Endometrium (tissue), 2 donors: ENCODE measurements at regions not wholly inside any gene's neighbourhood (a gene's known extent, or its start where the extent isn't known, plus 50 kb on each side); places are given as distances from the start of the nearest gene placed in this dataset.
"Not testable (repeated sequence)": the region's sequence is repeated elsewhere in the genome, so short reads cannot be mapped to it uniquely, and the experiment has no call there.

Experiments
- FAIRE-seq: peaks from 2 replicates; lab custom pipeline; 2012; peaks lifted over from hg19 to GRCh38; lab: Jason Lieb, UNC
- donor health status: control.
- donor health status: control.

DNA sequence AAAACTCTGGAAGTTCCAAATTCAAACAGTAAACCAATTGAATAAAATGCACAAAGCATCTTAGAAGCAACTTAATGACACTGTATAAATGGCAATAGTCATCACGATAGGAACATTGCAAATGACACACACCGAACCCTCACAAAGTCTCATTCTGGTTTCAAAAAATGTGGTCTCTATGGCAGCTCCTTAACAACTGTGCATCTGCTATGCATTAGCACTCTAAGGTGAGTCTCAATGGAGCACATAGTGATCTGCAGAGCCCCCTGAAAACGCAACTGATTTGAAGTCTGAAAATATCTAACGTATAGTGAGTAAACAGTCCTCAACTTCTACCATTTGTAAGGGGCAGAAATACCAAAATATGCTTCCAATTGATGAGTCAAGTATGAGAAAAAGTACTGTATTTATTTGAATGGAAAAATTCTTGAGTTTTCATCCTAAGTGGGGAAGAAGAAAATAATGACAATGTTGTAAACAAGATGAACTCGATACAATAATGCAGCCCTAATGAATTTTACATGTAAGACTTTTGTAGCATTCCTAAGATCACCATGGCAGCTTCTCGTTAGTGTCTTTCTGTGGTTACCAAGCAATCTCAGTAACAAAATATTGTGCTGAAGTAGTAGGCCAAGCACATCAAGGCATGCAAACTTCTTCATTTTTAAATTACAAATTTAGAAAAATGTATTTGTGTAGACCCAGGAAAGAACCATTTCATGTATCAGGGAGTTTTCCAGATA, 517.5 kb upstream of the FAM174A start:
- FAIRE-seq, result no peak

GRCh38 chr5:100013305-100013704, 521.9 kb upstream of the FAM174A start:
- FAIRE-seq, result not testable (repeated sequence)

- FAIRE-seq, result not testable (repeated sequence)
These were observed 524.0 kb upstream of the FAM174A start for GRCh38 chr5:100011160-100011559.

- no peak for FAIRE-seq
These were observed 530.2 kb upstream of the FAM174A start for GRCh38 chr5:100004969-100005368.

GRCh38 chr5:99998319-99998718, 536.9 kb upstream of the FAM174A start:
- no peak for FAIRE-seq

- FAIRE-seq, result no peak
These were observed 539.8 kb upstream of the FAM174A start for GRCh38 chr5:99995407-99995806.

GRCh38 chr5:99973779-99974178, 561.4 kb upstream of the FAM174A start:
- no peak for FAIRE-seq

DNA sequence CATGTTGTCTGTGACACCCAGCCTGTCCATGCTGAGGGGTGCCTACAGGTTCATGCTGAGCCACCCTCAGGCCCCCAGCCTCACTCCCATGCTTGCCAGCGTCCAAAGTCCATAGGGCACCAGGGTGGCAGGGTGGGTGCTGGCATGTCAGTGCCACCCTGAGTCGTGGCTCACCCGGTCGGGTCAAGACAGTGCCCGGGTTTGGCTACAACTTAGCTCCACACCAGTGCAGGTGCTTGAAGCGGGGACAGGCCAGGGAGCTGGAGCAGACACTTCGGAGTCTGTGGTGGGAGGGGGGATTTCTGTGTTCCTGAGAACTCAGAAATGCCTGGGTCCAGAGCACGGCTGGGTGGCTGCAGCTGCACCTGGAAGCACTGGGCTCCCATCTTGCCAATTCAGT, 579.2 kb upstream of the FAM174A start:
- no peak for FAIRE-seq

- FAIRE-seq, result no peak
These were observed 580.2 kb upstream of the FAM174A start for GRCh38 chr5:99955006-99955405.

GRCh38 chr5:99949969-99950524, 585.1 kb upstream of the FAM174A start:
- no peak for FAIRE-seq

GRCh38 chr5:99949361-99949760, 585.8 kb upstream of the FAM174A start:
- no peak for FAIRE-seq

DNA sequence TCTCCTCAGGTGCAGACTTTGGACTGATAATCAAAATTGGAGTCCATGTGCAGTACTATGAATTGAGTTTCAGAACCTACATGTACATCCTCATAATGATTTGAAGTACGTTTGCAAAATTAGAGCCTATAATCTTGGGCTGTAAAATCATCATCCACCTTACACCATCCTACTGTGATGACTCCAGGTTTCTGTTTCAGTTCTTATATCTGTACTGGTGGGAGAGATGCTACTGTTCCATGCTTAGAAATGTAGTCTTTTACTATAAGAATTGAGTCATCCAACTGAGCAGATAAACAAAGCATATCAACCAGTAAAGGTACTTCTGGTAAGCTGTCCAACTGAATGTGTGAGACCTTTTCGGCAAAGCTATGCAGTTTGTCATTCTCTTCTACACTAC, 586.3 kb upstream of the FAM174A start:
- no peak for FAIRE-seq

DNA sequence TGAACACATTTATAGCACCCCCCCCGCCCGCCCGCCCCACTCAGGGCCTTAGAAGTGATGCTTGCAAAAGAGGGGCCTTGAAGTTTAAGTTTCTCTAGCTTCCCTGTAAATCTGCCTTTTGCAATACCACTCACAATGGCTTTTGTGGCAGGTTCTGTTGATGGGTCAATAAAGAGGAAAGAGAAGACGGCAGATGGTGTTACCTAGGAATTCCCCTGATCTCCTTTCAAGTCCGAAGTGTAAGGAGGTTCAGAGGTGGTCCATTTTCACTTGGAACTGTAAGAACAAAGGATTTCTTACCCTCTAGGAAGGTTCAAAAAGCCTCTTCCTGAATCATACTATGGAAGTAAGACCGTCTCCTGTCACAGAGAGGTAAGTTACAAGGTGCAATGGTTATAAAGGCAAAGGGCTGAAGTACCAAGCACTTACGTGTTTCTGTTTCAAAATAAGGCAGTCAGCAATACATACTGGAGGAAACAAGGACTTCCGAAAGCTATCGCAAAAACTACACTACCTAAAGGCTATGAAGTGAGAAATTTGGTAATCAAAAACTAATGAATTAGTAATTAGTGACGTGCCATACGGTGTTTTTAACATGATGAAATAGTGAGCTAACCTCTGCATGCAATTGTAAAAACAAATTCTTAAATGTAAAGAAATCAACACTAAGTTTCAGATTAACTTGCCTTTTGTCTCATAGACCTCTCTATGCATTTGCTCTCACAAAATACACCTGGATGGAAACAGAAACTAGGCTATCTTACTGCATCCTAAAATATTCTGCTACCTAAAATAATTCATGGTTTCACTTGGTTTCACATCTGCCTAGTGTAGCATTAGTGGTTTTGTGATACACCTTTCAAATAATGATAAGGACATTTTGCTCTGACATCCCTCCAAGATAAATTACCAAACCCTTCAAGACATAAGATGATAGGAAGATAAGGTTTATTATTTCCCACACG, 589.4 kb upstream of the FAM174A start:
- no peak for FAIRE-seq

DNA sequence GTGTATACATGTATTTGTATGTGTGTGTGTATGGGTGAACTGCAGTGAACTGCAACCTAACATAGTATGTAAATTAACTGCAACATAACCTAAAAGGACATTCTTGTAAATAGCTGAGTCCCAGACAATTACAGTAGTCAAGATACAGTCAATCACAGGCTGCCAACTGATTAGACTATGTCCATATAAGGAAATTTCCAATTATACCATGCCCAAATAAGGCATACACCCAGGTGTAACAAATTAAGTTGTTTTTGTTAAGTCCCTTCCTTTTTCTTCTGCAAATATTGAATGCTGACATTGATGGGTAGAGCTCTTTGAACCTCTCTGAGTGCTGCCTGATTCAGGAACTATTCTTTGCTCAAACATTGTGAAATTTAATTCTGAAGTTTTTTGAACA, 594.6 kb upstream of the FAM174A start:
- FAIRE-seq, result no peak

GRCh38 chr5:99936911-99937310, 598.3 kb upstream of the FAM174A start:
- FAIRE-seq, result no peak

DNA sequence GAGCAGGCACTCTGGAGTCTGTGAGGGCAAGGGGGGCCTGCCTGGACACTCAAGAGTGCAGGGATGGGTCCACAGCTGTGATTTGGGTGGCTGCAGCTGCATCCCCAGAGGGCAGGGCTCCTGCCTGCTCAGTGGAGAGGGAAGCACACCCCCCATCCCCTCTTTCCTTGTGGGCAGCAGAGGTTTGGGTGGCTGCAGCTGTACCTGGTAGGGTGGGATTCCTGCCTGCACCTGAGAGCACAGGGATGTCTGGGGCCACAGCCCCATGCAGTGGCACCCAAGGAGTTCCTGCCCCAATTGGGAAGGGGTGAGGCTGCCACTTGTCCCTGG, 605.4 kb upstream of the FAM174A start:
- FAIRE-seq, result no peak

DNA sequence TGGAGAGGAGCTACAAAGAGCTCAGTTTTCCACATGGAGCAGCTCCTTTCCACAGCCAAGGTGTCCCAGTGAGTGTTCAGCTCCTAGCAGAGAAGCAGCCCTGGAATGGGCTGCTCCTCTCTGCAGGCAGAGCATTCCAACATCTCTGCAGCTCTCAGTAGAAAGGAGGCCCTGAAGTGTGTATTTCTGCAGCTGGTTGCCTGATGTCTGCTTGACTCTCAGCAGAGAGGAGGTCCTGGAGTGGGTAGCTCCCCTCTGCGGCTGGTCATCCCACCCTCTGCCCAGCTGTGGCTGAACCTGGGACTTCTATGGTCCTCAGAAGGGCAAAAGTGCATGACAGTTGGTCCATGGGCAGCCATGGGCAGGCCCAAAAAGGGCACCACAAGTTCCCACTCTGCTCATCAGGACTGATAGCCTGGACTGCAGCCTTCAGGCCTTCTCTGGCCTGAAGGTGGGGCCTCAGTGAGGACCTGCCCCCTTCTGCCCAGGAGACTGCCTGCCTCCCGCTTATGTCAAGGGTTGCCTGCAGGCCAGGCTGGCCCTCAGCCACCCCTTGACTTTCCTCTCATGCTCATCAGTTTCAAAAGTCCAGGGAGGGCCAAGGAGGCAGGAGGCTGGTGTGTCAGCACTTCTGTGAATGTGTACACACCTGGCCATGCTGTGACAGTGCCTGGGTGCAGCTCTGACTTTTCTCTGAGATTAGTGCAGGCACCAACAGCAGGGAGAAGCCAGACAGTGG, 605.9 kb upstream of the FAM174A start:
- no peak for FAIRE-seq

DNA sequence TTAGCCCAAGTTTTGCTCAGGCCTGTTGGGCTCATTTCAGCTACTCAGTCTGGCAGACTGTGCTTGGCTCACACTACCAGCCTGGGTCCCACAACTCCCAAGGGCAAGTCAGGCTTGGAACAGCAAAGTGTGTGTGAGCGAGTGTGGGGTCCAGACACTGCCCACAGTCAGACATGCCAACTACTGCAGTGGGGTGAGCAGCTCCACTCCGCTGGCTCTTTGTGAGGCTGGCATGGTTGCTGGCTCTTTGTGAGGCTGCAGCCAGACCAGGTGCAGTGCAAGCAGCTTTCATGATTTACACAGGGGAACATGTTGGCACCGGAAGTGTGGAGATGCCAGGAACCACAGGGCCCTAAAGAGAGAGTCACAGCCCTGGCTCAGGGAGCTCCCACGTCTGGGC, 606.7 kb upstream of the FAM174A start:
- FAIRE-seq, result no peak

- no peak for FAIRE-seq
These were observed 608.7 kb upstream of the FAM174A start for GRCh38 chr5:99926463-99926862.

DNA sequence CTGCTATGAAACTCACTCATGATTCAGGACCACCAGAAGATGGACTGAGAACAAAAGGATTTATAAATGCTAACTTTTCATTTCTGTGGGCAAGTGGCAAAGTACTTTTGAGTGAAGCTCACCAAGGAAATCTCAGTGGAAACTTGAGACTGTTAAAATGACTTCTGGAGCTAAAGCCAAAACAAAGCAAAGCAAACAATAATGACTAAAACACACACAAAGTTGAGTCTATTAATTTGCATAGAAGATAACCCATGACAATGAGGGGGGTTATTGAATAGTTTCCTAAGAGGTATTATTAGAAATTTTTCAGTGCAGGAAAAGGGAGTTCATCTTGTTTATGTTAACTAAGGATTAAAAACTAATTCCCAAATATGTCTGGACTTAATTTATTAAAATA, 612.8 kb upstream of the FAM174A start:
- FAIRE-seq, result no peak

GRCh38 chr5:99911971-99912370, 623.2 kb upstream of the FAM174A start:
- FAIRE-seq, result no peak

DNA sequence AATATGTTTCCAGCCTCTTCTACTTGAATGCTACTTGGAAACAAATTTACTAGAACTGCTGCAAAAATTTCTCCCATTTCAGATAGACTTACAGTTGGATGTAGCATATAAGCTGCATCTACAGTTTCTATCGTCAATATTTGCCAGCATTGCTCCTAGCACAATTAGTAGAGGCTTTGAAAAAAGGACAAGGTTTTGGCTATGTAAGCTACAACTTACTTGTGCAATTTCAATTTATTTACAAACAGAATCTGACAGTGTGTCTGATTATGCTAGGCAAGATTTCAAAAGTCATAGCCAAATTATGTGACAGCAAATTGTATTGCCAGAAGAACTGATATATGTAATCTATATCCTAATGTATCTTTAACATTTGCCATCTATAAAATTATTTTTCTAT, 628.4 kb upstream of the FAM174A start:
- FAIRE-seq, result no peak
